Nucleus accumbens (tissue), 56 donors: ENCODE measurements at regions not wholly inside any gene's neighbourhood (a gene's known extent, or its start where the extent isn't known, plus 50 kb on each side); places are given as distances from the start of the nearest gene placed in this dataset.
"Not testable (repeated sequence)": the region's sequence is repeated elsewhere in the genome, so short reads cannot be mapped to it uniquely, and the experiment has no call there.

Experiments used
- DNase-seq, 56 donors: peaks; one replicate each; lab custom pipeline; 2025; lab: John Stamatoyannopoulos, UW

DNA sequence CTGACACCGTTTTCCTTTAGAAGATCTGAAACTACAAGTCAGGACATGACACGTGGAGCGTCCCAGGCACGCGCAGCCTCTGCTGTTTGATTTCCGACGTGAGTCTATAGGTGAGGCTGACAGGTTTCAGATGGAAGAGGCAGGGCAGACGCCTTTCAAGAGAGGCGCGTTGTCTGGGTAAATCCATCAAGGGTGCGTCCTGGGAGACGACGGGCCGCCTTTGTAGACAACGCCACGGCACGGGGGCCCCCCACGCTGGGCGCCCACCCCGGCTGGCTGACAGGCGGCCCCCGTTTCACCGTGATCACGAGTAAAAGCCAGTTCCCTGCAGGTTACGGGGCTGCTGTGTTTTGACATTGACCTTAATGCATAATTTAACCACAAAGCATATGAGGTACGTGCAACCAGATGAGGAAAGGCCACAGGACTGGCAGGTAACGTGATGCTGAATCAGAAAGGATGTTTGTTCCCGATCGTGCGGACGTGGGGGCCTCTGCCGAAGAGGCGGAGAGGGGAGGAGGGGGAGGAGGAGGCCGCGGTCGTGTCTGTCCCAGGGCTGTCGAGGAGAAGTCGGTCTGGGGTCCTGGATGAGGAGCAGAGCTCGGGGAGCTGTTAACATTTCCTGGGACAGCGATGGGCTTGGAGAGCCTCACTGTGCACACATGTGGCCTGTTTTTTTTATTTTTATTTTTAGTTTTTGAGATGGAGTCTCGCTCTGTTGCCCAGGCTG, 51.1 kb upstream of the PPP2R3B start:
- no peak for DNase-seq

DNA sequence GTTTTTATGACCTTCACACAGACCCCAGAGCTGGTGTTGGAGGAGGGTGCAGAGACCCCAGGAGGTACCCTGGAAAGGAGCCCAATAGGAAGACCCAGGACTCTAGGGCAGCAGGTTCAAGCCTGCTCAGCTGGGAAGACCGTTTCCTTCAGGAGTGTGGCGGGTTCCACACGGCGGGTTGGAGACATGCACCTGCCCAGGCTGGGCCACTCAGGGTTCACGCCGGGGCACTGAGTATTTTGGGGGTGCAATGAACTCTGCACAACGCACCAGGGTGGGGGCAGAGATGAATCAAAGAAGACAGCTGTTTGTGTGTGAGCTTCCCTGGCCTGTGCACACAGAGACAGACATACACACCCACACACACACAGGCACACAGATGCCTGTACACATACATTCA, 52.5 kb upstream of the PPP2R3B start:
- no peak for DNase-seq

DNA sequence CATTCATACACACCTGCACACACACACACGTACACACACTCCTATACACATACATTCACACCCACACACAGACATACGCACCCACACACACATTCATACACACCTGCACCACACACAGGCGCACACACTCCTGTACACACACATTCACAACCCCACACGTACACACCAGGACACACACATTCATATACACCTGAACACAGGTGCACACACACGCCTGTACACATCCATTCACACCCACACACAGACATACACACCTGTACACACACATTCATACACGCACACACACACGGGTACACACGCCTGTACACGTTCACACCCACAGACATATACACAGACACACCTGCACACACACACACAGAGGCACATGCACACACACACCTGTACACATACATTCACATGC, 53.0 kb upstream of the PPP2R3B start:
- DNase-seq = no peak

DNA sequence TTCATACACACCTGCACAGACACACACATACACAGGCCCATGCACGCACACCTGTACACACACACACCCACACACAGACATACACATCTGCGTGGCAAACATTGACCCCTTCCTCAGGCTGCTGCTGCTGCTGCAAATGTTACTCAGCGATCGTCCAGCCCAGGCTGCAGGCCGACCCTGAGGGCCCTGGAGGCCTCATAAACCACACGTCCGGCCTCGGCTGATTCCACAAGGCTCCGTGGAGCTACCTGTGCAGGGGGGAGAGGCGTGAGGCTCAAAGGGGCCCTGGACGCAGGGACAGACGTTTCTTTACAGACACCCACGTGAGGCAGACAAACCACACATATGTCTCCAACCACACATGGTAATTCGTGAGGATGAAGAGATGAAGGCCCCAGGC, 53.9 kb upstream of the PPP2R3B start:
- no peak for DNase-seq

DNA sequence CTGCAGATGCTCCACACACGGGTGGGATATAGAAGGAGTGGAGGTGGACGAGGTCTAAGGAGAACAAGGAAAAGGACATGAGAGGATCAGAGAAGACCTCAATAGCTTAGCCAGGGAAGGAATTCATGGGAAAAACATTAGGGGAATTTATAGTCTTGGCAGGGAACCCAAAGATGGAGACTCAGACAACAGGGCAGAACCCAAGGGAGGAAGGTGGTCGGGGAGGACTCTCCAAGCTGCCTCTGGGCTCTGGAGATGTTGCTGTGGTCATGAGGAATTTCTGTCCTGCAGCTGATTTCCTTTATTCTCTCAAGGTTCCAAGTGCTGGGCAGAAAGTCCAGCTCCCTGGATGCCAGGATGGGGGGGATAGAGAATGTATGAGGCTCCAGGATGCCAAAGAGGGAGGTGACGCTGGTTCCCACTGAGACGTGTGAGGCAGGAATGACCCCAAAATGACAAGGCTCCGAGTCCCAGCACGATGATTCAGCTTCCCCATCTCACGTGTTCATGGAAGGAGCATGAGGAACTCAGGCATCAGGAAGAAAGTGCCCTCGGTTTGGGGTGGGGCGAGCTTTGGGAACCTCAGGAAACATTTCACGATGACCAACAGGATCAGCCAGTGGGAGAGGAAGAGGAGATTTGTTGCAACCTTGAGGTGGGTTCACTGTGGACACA, 57.0 kb upstream of the PPP2R3B start:
- no peak for DNase-seq

DNA sequence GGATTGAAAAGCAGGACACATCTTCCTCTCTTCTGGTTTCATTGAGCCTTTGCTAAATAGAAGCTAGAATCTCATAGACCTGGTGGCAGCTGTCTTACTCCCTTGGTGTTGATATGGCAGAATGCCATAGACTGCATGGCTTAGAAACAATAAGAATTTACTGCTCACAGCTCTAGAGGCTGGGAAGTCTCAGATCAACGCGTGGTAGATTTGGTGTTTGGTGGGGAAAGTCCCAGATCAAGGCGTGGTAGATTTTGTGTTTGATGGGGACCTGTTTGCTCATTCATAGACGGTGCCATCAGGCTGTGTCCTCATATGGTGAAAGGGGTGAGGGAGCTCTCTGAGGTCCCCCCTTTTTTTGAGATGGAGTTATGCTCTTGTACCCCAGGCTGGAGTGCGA, 57.6 kb upstream of the PPP2R3B start:
- DNase-seq = no peak

DNA sequence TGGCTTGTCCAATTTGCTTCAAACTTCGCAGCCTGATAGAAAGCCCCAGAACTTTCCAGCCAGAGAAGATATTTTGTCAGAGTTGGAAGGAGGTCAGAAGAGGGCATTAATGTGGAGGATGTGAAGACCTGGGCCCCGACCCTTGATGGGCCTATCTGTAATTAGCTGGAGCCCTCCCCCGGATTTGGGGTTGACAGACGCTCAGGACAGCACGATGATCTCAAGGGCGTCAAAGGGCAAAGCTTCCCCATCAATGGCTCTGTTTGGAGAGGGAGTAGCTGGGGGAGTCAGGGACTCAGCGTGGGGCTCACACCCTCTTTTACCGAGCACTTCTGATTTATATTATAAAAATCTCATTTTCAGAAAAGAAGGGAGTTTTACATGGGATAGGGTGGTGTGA, 59.0 kb upstream of the PPP2R3B start:
- no peak for DNase-seq

DNA sequence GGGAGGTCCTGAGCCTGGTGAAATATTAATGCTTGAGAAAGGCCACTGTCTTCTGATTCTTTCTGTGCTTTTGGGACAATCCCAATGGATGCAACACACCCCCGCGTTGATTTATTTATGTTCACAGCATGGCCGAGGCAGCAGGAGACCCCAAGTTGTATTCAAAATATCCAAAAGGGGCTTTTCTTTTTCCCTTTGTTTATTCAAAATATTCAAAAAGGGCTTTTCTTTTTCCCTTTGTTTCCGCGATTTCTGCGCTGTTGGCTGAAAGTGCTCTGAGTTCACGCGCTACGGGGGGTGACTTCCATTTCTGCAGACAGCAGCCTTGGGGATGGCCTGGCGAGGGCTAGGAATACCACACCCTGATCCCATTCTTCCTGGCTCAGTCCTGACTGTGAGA, 59.5 kb upstream of the PPP2R3B start:
- no peak for DNase-seq

DNA sequence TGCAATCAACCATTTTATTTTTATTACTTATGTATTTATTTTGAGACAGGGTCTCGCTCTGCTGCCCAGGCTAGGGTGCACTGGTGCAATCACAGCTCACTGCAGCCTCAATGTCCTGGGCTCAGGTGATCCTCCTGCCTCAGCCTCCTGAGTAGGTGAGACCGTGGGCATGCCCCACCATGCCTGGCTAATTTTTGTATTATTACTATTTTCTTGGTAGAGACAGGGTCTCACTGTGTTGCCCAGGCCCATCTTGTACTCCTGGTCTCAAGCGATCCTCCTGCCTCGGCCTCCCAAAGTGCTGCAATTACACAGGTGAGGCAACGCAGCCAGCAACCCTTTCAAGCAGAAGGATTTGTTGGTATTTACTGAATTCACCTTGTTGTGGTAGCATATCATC, 60.3 kb upstream of the PPP2R3B start:
- DNase-seq = no peak

DNA sequence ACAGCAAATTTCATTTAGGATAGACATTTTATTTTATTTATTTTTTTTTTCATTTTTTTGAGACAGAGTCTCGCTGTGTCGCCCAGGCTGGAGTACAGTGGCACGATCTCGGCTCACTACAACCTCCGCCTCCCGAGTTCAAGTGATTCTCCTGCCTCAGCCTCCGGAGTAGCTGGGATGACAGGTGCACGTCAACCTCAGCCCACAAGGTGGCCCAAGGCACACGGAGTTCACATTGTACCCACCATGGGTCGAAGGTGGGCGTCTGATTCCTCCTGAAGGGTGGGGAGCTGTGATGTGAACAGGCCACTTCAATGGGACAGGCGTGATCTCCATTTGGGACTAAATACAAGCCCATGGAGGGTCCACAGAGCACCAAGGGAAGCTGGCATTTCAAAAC, 65.0 kb upstream of the PPP2R3B start:
- DNase-seq = not testable (repeated sequence)

DNA sequence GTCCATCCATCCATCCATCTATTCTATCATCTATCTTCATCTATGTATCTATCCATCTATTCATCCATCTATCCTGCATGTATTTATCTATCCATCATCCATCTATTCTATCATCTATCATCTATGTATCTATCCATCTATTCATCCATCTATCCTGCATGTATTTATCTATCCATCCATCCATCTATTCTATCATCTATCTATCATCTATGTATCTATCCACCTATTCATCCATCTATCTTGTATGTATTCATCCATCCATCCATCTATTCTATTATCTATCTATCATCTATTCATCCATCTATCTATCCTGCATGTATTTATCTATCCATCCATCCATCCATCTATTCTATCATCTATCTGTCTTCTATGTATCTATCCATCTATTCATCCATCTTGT, 65.9 kb upstream of the PPP2R3B start:
- DNase-seq = no peak

DNA sequence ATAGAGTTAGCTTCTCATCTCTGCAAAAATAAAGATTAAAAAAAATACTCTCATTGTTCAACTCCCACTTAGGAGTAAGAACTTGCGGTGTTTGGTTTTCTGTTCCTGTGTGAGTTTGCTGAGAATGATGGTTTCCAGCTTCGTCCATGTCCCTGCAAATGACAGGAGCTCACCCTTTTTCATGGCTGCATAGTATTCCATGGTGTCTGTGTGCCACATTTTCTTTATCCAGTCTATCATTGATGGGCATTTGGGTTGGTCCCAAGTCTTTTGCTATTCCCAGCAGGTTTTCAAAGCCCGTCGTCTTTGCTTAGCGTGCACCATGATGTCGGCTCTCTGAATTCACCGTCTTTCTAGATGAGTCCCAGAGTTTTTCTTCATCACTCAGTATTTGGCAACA, 67.8 kb upstream of the PPP2R3B start:
- DNase-seq = not testable (repeated sequence)

DNA sequence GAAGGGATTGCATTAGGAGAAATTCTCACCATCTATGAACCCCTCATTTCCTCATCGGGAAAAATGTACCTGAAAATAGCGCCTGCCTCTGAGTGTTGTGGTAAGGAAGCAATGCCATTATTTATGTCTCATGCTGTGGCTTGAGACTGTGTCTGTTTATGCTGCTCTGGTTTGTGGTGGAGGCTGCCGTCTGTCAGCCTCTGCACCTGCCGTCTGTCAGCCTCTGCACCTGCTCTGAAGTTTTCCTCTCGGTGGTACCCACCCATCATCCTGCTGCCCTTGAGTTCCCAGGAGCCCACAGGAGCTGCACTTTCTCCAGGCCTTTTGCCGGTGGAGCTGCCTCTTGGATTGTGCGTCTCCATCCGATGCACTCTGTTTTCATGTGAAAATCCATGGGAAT, 68.5 kb upstream of the PPP2R3B start:
- no peak for DNase-seq

DNA sequence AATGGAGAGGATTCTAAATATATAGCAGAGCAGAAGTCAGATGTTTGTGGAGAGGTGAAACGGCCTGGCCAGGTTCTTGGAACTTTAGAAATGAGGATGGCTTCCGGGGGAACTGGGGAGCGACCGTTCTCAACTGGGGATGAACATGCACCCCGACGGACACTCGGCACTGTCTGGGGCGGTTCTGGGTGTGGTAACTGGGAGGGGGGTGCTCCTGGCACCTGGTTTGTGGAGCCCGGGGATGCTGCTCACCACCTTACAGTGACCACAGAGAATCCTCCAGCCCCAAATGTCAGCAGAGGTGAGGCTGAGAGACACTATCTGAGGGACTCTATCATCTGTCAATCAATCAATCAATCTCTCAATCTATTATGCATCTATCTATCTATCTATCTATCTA, 69.0 kb upstream of the PPP2R3B start:
- no peak for DNase-seq

DNA sequence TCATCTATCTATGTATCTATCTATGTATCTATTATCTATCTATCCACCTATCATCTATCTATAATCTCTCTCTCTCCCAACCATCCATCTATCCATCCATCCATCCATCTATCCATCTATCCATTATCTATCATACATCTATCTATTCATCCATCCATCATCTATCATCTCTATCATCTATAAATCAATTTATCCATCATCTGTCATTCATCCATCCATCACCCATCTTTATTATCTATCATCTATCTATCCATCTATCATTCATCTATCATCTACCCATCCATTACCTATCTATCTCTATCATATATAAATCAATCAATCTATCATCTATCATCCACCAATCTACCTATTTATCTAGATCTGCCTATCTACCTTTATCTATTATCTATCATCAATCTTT, 69.4 kb upstream of the PPP2R3B start:
- no peak for DNase-seq

DNA sequence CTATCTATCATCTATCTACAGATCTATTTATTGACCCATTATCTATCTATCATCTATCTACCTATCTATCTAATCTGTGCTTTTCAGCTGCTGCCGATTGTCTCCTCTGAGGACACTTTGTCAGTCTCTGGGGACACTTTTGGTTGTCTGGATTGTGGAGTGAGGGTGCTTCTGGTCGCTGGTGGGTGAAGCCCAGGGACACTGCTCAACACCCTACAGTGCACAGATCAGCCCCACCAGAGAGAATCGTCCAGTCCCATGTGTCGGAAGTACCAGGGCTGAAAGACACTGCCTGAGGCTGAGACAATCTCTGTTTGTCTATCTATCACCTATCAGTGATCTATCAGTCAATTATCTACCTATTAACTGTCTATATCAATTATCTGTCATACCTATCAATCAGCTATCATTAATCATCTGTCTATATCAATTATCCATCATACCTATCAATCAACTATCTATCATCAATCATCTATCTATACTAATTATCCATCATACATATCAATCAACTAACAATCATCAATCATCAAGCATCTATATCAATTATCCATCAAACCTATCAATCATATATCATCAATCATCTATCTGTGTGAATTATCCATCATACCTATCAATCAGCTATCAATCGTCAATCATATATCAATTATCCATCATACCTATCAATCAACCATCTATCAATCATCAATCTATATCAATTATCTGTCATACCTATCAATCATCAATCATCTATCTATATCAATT, 70.0 kb upstream of the PPP2R3B start:
- no peak for DNase-seq

DNA sequence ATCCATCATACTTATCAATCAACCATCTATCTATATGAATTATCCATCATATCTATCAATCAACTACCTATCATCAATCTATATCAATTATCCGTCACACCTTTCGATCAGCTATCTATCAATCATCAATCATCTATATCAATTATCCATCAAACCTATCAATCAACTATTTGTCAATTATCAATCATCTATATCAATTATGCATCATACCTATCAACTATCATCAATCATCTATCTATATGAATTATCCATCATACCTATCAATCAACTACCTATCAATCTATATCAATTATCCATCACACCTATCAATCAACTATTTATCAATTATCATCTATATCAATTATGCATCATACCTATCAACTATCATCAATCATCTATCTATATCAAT, 70.6 kb upstream of the PPP2R3B start:
- no peak for DNase-seq

DNA sequence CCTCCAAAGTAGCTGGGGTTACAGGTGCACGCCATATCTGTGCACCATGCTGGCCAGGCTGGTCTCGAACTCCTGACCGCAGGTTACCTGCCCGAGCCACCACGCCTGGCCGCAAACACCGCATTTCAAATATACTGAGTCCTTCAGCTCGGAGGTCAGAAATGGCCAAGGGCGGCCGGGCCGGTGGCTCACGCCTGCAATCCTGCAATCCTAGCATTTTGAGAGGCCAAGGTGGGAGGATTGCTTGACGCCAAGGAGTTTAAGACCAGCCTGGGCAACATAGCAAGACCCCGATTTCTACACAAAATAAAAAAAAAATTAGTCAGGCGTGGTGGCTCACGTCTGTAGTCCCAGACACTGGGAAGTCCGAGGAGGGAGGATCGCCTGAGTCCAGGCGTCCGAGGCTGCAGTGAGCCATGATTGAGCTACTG, 71.9 kb upstream of the PPP2R3B start:
- DNase-seq = no peak

DNA sequence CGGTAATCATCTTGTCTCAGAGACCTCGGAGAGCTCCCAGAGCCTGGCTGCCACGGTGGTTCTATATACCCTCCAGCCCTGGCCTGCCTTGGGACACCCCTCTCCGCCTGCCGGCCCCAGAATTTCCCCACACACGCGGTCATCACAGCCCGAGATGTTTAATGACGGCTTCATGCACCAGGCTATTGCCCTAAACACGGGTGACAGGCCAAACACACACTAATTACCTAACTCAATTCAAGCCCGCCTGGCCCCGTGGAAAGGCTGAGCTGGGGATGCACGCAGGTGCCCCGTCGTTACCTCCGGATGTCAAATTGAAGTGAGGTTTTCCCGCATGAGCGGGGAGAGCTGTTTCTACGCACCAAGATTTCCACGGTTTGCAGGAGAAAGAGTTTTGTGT, 72.9 kb upstream of the PPP2R3B start:
- DNase-seq = no peak

DNA sequence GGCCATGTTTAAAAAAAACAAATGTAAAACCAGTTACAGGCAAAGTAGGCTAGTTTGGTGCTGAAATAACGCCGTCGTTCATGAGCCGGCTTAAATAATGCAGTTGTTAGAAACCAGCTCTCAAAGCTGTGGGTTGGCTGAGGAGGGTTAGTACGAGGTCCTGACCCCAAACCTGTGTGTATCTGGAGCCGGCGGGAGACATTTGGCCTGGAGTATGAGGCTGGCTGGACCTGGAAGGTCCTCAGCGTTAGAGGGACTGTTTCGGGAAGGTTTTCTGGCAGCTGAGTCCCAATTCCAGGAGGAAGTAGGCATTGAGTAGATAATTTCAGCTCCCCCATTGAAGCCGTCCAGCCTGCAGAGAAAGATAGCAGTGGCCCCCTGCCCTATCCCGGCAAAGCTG, 73.4 kb upstream of the PPP2R3B start:
- no peak for DNase-seq

DNA sequence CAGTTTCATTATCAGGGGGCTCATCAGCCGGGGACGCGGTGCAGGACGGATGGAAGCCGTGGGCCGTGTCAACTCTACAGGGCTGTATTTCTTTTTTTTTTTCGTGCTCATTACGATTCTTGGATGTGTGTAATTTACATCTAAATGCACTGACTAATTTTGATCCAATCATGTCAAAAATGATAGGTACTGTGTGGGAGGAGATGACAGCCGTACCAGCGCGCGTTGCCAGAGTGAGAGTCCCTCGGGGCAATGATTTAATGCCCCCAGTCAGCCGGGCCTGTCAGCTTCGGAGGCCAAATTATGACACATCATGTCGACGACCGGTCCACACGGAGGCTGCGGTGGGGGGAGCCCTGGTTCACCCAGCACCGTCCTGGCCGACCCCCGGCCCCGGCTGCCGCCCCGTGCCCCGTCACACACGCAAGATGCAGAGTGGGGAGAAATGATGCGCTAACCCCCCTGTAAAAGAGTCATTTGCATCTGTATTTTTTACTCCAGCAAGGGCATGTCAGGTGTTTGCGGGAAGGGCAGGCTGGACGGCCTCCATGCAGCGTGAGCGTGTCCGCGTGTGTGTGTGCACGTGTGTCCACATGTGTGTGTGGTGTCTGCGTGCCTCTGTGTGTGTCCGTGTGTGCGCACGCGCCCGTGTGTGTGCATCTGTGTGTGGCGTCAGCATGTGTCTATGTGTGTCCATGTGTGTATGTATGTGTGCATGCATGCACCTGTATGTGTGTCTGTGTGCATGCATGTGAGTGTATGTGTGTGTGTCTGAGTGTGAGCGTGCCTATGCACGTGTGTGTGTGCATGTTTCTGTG, 74.3 kb upstream of the PPP2R3B start:
- no peak for DNase-seq
